HG03558 (cell line): ENCODE measurements at regions not wholly inside any gene's neighbourhood (a gene's known extent, or its start where the extent isn't known, plus 50 kb on each side); places are given as distances from the start of the nearest gene placed in this dataset.
"Not testable (repeated sequence)": the region's sequence is repeated elsewhere in the genome, so short reads cannot be mapped to it uniquely, and the experiment has no call there.

Experiments
- ATAC-seq: cut with Tn5 transposase; IDR thresholded peaks from one replicate; pipeline ENCODE4 v1.9.1; 2021; ENCODE audit warnings: moderate number of reproducible peaks; ENCODE audit not compliant: unreplicated experiment; ENCODE audit errors: extremely low read depth

DNA sequence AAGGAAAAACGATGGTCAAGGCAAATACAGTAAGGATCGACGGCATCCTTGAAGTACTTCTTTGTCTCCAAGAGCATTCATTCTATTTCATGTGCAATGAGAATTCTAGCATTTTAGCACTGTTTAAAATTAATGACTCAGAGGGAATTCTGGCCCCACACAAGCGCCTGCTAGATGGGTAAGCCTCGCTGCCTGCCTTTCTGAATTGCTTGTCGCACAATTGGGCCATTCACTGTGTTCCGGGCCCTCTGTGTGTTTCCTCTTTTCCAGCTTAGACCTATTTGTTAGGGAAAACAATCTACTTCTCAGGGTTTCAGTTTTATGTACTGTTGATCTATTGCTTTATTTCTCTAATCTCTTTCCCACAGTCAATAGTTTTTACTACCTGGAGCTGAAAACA lies 204.7 kb upstream of the ZNF32 start:
- ATAC-seq: no peak

DNA sequence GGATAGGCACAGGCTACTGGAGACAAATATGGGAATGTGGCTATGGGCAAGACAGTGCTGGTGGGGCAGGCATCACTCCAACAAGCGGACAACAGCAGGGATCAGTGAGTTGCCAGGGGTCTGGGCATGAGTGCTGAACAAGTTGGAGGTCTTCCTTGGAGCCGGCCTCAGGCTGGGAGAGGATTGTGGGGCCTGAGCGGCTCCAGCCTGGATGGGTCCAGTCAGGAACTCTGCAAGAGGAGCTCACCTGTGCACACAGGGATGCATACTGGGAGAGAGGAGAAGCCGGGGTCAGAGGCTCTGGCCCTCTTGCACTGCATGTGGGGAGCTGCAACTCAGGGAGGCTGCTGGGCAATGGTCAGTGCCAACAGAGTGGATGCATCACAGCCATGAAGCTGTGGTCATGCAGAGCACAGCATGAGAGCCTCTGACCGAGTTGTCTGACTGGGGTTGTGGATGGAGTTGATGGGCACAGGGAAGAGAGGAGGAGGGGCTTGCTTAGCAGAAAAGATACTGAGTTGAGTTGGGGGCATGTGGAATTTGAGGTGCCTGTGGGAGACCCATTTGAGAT lies 204.0 kb upstream of the ZNF32 start:
- ATAC-seq: no peak

DNA sequence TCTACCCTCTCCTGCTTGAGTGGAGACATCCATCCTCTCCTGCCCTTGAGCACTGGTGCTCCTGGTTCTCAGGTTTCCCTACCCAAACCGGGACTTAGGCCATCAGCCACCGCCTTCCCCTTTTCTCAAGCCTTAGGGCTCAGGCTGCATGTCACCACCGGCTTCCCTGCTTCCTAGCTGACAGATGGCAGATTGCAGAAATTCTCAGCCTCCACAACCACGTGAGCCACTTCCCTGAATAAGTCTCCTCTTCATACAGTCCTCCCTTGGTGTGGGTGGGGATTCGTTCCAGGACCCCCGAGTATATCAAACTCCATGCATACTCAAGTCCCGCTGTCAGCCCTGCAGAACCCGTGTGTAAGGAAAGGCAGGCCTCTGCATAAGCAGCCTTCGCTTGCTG lies 203.5 kb upstream of the ZNF32 start:
- ATAC-seq: no peak

DNA sequence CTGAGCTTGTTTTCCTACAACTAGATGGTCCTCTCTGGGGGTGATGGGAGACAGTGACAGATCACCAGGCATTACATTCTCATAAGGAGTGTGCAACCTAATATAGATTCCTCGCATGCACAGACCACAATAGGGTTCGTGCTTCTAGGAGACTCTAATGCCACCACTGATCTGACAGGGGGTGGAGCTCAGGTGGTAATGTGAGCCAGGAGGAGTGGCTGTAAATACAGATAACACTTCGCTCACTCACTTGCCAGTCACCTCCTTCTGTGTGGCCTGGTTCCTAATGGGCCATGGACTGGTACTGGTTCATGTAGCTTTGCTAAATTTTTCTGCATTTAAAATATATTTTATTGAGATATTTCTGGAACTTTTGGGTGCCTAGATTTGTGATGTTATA lies 202.3 kb upstream of the ZNF32 start:
- ATAC-seq: no peak

DNA sequence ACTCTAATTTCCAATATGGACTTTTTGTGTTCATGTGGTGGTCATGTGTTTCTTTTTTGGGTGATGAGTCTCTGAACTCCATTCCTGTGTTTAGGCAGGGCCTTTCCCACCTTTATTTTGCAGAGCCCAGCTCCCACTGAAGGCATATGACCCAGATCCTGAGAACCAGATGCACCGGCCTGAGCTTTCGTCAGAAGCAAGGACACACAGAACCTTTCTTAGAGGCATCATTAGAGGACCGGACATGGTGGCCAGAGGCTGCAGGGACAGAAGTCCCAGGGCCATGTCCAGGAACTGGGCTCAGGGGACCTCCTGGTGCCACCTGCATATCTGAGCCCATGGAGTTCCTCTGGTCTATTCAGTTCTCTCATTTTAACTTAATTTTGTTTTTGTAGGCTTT lies 200.9 kb upstream of the ZNF32 start:
- no peak for ATAC-seq

DNA sequence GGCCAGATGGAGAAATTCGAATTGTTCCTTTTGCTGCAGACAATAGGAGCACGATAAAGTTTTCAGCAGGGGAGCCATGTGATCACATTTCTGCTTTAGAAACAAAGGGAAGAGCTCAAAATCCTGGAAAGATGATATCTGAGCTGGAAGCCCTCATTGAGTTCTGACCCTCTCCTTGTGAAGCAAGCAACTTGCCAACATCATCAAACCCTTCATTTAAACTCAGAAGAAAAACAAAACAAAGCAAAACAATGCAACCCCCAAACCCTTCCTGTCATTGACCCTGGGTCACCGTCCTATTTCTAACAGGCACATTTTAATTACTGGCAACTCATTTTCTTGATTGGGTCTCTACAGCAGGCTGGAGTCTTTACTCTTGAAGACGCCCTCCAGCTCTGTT lies 198.3 kb upstream of the ZNF32 start:
- no peak for ATAC-seq

DNA sequence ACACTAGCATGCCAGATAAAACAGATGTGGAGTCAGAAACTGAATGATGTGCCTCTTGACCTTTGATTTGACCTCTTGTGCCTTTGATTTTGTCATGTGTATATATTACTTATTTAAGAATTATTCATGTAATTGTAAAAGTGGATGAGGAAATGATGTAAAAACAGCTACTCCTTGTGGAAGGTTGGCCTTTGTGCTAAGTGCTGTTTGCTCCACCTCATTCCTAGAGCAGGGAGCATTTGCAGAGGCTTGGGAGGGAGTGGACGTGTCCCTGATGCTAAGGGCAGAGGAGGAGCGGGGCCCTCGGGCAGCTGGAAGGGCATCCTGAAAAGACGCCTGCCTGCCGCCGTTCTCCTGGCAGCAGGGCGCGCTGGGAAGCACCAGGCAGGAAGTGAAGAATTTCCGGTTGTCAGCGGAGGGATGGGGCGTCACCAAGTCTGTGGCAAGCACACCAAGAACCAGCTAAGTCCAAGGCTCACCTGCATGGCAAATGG lies 197.6 kb upstream of the ZNF32 start:
- ATAC-seq: no peak

DNA sequence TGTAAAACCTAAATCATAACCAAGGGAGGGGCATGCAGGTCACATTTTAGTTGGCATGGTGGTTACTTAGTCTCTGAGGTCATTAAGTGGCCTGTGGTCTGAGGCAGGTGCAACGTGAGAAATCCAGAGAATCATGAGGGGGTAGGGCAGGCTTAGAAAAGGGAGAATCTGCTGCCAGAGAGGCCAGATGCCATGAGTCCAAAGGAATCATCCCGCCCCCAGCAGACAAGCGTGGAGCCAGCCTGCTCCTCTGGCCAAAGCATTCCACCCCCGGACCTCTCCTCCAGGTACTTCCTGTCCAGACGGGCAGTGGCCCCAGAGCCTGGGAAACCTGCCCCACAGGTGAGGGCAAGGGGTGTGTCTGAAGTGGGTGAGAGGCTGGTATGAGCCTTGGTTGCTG lies 196.4 kb upstream of the ZNF32 start:
- ATAC-seq: no peak

DNA sequence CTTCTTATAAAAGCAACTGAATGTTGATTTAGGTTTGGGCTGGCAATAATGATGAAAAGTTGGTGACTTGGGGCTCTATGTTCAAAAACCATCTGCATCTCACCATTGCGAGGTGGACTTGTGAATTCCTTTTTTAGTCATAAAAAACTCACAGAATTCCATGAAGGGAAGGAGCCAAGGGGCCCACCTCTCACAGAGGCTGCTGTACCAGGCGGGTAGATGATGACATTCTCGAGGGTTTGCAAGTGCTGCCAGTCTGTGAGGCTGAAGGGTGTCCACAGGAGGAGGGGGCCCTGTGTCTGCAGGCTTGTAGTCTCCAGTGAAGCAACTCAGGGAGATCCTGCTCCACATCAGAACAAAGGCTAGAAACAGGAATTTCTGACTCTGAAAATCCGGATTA lies 195.5 kb upstream of the ZNF32 start:
- ATAC-seq: no peak

DNA sequence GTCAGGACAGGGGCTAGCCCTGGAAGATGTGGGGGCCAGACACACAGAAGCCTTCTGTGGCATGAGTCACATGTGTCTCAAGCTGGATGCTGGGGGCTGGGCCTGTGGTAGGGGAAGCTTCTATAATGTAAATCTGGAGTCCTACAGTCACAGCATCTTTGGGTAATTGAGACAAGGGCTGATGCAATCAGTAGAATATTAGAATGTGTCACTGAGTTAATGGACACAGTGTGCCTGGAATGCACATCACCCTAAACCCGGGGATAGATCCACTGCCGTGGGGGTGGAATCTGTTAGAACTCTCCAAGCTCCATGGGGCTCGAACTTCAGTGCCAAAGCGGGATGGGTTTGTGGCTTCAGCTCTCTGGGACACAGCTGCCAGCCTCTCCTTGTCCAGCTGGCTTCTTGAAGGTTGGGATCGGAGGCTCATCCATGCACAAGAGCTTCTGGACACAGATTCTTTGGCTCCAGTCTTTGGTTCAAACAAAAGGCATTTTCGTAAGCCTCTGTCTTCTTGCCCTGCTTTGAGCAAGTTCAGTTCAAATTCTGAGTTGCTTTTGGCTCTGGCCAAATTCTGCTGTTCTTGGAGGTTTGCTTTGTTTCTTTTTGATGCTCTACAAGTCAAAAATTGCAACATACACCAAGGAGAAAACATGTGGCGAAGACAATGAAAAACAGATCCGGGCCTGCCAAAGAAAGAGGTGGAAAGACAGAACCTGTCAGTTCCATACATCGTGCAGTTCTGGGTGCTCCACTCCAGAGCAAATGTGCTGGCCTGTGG lies 194.8 kb upstream of the ZNF32 start:
- no peak for ATAC-seq

DNA sequence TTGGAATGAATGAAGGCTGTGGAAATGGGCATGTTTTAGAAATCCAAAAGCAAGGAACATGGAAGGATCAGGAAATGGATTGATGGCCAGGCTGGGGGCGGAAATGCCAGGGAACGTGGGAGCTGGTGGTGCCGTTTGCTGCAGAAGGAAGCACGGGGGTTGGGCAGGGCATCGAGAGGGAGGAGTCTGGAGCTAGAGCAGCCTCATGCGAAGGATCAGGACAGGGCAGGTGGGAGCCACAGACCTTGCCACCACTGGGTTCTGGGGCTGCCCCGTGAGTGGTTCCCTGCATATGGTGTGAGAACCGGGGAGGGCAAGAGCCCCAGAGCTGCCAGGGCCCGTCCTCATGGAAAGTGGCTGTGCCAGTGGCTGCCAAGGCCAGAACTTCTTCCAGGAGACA lies 193.8 kb upstream of the ZNF32 start:
- no peak for ATAC-seq

DNA sequence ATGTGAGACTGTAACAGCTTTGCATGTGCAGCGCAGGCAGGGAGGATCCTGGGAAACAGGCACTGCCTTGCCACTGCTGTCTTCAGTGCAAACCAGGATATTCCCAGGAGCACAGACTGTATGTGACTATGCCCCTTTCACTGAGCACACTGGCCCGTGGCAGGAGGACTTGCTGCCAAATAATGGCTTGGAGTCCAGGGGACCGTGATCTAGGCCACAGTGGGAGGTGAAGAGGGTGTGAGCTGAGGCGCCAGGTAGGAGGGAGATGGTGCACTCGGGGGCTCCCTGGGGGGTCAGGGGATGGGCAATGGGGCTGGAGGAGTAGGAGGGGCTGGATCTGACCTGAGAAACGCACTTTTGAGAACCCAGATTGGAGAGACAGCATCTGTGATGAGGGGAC lies 193.4 kb upstream of the ZNF32 start:
- no peak for ATAC-seq

DNA sequence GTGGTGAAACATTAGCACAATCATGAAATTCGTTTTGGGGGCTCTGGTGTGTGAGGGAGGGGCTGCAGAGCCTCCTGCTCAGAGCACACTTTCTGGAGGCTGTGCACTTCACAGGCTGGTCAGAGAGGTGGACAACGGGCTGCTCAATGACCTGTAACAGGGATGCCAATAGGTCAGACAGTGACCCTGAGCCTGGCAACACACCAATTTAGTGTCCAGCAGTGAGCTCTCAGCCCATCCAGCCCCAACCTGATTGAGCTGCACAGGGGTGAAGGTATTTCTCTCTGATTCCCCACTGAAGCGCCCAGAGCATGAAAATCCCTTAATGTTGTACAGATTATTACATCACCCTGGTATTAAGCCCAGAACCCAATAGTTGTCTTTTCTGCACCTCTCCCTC lies 191.3 kb upstream of the ZNF32 start:
- ATAC-seq: no peak

DNA sequence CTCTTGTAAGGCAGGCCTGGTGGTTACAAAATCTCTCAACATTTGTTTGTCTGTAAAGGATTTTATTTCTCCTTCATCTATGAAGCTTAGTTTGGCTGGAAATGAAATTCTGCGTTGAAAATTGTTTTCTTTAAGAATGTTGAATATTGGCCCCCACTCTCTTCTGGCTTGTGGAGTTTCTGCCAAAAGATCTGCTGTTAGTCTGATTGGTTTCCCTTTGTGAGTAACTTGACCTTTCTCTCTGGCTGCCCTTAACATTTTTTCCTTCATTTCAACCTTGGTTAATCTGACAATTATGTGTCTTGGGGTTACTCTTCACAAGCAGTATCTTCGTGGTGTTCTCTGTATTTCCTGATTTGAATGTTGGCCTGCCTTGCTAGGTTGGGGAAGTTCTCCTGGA lies 186.1 kb upstream of the ZNF32 start:
- not testable (repeated sequence) for ATAC-seq

DNA sequence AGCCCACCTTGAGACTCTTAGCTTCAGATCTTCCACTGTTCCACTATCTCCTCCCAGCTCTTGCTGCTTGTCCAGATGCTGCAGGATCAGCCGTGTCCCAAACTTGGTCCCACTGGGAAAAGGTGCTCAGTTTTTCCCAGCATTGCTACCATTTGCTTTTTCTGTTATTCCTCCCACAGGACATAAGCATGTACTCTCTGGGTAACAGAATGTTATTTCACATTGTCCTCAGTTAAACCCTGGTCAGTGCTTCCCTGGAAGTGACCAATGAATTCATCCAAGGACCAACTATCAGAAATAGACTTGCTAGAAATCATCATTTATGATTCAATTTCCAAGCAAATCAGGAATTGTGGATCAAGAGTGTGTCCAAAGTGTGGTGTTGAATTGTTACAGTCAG lies 179.2 kb upstream of the ZNF32 start:
- ATAC-seq: no peak

DNA sequence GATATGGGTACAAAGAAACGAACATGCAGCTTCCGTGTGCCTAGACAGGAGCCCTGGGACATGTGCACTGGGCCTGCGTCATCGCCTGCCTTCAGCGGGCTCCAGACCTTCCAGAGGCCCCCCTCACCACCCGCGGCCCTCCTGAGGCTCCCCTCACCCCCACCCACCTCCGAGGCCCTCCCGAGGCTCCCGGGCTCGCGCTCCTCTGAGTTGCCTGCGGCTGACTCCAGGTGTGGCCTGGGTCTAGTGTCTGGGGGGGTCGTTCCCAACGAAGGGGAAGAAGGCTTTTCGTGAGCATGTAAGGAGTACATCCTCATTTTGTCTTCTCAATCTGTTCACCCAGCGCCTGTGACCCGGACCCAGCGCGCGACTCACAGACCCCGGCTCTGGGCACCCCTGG lies 177.3 kb upstream of the ZNF32 start:
- no peak for ATAC-seq

DNA sequence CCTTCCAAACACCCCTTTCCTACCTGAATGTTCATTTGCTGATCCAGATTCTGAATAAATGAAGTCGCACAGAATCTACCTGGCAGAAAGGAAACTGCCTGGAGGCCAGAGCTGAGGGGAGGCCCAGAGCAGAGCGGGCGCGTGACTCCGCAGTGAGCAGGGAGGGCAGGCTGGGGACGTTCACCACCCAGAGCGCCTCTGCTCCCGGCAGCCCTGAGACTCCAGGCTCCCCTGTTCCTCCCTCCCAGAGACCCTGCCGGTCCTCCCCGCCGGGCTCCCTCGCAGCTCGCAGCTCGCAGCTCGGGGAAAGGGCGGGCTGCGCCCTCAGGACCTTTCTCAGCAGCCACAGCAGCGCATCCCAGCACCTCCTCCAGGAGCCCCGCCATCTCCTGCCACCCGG lies 176.7 kb upstream of the ZNF32 start:
- no peak for ATAC-seq

DNA sequence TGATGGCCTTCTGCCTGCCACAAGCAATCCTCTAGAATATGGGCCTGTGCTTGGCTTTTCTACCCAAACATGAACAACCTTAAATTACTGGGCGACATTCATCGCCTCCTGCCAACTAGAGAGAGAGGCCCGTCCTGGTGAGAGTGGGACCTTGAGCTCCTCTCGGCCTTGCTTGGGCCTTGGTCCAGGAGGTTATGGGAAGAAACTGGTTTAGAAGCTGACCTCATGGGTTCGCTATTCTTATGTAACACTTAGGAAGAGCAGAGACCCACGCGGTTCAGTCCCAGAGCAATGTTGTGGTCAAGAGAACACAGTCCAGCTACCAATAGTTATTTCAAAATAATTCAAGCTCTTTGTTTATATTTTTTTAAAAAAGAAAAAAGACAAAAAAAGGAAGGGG lies 176.3 kb upstream of the ZNF32 start:
- no peak for ATAC-seq

DNA sequence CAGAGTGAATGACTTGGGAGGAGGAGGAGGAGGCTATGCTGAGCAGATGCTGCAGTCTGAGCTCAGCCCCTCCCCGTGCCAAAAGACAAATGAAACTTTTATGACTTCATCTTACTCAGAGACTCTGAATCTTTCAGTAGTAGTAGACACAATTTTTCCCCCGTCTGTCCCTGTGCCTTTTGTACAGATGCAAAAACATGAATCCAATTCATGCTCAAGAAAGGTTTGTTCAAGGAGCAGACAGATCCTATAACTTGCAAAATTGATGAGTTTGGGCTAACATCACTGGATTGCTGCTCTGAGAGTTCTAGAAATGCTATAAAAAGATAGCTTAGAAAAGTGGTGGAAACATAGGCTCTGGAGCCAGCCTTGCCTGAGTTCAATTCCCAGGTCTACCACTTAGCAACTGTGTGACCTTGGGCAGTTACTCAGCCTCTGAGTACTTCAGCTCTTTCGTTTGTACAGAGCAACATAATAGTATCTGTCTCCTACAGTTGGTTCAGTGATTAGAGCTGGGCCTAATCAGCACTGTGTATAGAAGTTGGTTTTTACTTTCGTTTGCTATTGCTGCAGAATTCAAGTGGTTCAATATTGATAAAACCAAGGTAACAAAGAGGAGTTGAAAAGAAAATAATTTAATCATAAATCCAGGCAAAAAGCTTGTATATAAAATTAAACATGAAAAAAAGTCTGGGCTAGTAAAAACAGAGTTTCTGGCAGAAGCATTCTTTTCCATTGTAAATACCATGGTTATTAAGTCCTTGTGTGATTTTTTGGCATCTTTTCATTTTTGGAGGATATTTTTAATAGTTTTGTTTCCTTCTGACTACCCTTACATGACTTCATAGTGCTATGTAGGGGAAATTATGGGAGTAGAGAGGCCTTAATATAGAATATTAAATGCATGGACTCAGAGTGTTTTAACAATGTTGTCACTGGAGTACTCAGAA lies 174.2 kb upstream of the ZNF32 start:
- no peak for ATAC-seq

DNA sequence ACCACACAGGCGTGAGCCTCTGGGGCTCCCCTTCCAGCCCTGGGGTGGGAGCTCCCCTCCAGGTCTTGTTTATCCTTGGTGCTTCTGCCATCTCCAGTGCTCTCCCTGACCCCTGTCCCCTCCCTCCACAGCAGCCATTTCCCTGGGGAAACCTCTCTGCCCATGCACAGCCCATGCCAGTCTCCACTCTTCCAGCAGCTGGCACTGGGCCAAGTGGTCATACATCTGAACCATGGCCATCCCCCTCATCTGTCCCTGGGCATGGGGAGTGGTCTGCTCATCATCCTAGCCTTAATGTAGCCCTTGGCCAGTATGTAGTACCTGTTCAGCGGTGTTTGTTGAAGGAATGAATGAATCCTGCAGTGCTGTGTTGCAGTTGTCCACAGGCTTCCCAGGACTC lies 172.4 kb upstream of the ZNF32 start:
- ATAC-seq: no peak

DNA sequence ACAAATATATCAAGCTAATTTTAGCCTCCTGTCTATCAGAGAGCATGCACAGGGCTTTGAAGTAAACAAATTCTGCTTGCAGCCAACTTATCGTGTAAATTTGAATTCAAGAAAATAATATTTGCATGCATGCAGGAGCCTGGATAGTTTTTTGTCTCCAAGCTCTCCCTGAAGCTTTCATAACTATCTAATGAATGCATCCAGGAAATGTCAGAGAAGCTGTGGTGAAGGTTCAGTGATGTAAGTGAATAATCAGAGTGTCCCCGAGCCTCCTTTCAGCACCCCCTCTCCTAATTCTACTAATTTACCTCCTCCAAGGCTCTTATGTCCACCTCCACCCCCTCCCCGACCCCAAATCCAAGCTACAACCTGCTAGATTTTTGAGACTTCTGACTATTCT lies 172.0 kb upstream of the ZNF32 start:
- no peak for ATAC-seq
